ENCODE measurements at regions not wholly inside any gene's neighbourhood (a gene's known extent, or its start where the extent isn't known, plus 50 kb on each side); places are given as distances from the start of the nearest gene placed in this dataset.

DNA sequence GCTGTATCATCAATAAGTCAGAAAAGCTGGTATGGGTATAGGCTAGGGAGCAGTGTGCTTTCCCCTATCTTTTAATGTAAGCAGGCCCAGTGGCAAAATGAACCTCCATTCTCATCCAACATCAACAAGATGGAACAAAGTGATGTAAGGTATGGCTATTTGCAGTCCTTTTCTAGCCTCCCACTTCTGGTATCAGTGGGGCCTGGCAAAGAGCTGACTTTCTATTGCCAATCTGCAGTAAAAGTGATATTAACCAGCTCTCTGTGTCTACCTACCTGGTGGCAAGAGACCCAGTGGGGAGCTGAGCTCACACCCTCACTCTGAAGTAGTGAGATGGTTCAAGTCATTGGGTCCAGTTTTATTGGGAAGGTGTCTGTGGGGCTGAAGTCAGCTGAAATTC, 1492.6 kb downstream of the CDH11 start:
- TF ChIP-seq, protein P1, sequence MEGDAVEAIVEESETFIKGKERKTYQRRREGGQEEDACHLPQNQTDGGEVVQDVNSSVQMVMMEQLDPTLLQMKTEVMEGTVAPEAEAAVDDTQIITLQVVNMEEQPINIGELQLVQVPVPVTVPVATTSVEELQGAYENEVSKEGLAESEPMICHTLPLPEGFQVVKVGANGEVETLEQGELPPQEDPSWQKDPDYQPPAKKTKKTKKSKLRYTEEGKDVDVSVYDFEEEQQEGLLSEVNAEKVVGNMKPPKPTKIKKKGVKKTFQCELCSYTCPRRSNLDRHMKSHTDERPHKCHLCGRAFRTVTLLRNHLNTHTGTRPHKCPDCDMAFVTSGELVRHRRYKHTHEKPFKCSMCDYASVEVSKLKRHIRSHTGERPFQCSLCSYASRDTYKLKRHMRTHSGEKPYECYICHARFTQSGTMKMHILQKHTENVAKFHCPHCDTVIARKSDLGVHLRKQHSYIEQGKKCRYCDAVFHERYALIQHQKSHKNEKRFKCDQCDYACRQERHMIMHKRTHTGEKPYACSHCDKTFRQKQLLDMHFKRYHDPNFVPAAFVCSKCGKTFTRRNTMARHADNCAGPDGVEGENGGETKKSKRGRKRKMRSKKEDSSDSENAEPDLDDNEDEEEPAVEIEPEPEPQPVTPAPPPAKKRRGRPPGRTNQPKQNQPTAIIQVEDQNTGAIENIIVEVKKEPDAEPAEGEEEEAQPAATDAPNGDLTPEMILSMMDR (IDR thresholded peaks at IDR 0.05) = no peak
- TF ChIP-seq POLR2A (IDR thresholded peaks at IDR 0.05) = no peak
- TF ChIP-seq POLR2AphosphoS5 (IDR thresholded peaks at IDR 0.05) = no peak

Data from prostate gland (tissue), 2 donors.